OCI-LY1 (cell line): ENCODE measurements at regions not wholly inside any gene's neighbourhood (a gene's known extent, or its start where the extent isn't known, plus 50 kb on each side); places are given as distances from the start of the nearest gene placed in this dataset.

ENCODE experiments used
- EZH2 ChIP-seq: fragments of 200-600 bp; sonication (generic), shearing (Covaris generic); IDR thresholded peaks from 2 replicates; pipeline ENCODE4 v1.8.0; 2017; ENCODE audit warnings: borderline replicate concordance, mixed run types, mild to moderate bottlenecking, antibody characterized with exemption, low read length, moderate library complexity, mixed read lengths
- TF ChIP-seq, protein P1 (sequence below): fragments of 200-600 bp; sonication (generic), shearing (Covaris generic); IDR thresholded peaks from 2 replicates; pipeline ENCODE4 v1.5.1; 2017; ENCODE audit warnings: mild to moderate bottlenecking, antibody characterized with exemption, low read length, moderate library complexity, mixed read lengths

DNA sequence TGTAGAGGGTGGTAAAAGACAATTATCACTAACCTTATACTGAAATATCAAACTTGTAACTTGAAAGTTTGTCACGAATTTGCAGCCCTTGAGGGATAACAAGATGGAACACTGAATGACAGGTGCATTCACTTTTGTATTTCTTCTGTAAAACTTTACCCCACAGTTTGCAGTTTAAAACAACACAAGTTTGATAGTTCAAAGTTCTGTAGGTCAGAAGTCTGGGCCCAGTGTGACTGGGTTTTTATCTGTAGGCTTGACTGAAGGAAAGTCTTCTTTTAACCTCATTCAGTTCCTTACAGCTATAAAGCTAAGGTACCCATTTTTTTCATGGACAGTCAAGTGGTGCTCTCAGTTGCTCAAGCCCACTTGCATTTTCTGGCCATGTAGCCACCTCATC, 257.1 kb upstream of the NRXN1 start:
- TF ChIP-seq, protein P1, sequence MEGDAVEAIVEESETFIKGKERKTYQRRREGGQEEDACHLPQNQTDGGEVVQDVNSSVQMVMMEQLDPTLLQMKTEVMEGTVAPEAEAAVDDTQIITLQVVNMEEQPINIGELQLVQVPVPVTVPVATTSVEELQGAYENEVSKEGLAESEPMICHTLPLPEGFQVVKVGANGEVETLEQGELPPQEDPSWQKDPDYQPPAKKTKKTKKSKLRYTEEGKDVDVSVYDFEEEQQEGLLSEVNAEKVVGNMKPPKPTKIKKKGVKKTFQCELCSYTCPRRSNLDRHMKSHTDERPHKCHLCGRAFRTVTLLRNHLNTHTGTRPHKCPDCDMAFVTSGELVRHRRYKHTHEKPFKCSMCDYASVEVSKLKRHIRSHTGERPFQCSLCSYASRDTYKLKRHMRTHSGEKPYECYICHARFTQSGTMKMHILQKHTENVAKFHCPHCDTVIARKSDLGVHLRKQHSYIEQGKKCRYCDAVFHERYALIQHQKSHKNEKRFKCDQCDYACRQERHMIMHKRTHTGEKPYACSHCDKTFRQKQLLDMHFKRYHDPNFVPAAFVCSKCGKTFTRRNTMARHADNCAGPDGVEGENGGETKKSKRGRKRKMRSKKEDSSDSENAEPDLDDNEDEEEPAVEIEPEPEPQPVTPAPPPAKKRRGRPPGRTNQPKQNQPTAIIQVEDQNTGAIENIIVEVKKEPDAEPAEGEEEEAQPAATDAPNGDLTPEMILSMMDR: no peak
- no peak for TF ChIP-seq EZH2
